Cardiac septum (tissue), 1 donor: ENCODE measurements at regions not wholly inside any gene's neighbourhood (a gene's known extent, or its start where the extent isn't known, plus 50 kb on each side); places are given as distances from the start of the nearest gene placed in this dataset.

ENCODE experiments used
- DNase-seq: peaks from one replicate; pipeline ENCODE4 v3.0.0-alpha.2; 2020; ENCODE audit warnings: low spot score
- intact Hi-C: fragments of 100-400 bp; cut with DNase I; formaldehyde crosslinking; loops from one replicate; pipeline ENCODE4 v1.14.0; 2022
- donor health status: DM: no; HTN: no; CAD: no.

GRCh38 chr21:24890021-24890420, 717.3 kb downstream of the MRPL39 start:
- intact Hi-C loops = loop anchor here (10.0 kb wide), 1 partner anchor 495 kb away; no protein-coding TSS in a partner anchor
- DNase-seq = no peak

- intact Hi-C loops = no loop called here
- no peak for DNase-seq
Measured at GRCh38 chr21:24881506-24881905, 725.8 kb downstream of the MRPL39 start.

- intact Hi-C loops = no loop called here
- no peak for DNase-seq
Measured at GRCh38 chr21:24870633-24871032, 736.6 kb downstream of the MRPL39 start.

GRCh38 chr21:24869862-24870261, 737.4 kb downstream of the MRPL39 start:
- DNase-seq = no peak
- intact Hi-C loops = no loop called here

DNA sequence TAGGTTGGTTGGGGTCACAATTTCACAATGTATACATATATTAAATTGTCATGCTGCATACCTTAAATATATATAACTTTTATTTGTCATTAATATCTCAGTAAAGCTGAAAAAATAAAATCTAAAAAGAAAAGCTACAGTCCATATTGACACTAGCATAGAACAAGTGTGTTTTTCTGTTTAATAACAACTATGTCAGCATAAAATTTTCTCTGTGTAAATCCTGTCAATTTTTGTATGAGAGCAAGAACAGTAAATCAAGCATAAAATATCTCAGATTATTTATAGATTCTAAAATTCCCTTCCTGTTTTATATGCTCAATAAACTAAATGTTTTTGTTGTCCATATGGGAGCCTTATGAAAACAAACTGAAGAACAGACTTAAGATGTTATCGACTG, 739.2 kb downstream of the MRPL39 start:
- no peak for DNase-seq
- intact Hi-C loops = no loop called here

- intact Hi-C loops = no loop called here
- no peak for DNase-seq
Measured at GRCh38 chr21:24861471-24861870, 745.8 kb downstream of the MRPL39 start.

DNA sequence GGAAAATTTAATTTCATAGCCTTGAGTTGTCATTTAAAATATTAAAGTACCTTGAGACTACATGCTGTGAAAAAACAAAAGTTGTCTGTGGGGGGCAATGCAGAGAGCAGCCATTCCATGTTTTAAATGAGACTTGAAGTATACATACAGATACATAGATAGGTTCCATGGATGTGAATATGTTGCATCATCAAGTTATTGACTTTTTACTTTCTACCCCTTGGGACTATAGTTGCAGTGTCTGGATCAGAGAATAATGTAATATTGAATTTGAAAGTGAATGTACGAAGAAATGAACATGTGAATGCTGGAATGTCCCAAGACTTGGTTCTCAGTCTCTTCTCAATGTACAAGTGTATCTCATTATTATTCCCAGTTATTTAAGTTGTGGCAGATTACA, 751.0 kb downstream of the MRPL39 start:
- no peak for DNase-seq
- intact Hi-C loops = no loop called here

- intact Hi-C loops = no loop called here
- DNase-seq = no peak
Measured at GRCh38 chr21:24852610-24853195, 754.6 kb downstream of the MRPL39 start.

DNA sequence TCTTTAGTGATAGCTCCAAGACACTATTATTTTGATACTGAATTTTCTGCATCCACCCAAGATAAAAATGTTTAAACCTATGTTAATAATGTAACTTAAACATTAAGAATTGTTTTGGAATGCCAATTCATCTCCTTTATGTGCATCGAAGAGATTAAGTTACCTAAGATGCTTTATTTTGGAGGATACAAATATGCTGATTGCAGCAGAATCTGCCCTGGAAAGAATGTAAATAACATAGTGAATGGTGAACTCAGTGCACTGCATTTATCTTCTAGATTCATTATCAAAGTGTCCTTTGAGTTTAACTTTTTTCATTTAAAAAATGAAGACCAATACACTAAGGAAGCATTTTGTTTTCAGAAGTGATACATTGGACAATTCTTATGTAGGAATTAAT, 757.2 kb downstream of the MRPL39 start:
- intact Hi-C loops = no loop called here
- DNase-seq = no peak

GRCh38 chr21:24844671-24845070, 762.6 kb downstream of the MRPL39 start:
- DNase-seq = no peak
- intact Hi-C loops = no loop called here

GRCh38 chr21:24840287-24840686, 767.0 kb downstream of the MRPL39 start:
- intact Hi-C loops = no loop called here
- DNase-seq = no peak

DNA sequence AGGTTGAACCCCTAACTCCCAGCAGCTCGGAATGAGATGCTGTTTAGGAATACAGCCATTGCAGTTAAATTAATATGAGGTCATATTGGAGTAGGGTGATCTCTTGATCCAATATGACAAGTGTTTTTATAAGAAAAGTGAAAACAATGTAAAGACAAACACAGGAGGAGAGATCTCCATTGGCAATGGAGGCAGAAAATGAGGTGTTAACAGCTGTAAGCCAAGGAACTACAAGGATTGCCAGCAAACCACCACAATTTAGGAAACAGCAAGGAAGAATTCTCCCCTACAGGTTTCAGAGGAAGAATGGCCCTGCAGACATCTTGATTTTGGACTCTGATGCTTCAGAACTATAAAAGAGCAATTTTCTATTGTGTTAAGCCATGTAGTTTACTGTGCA, 774.3 kb downstream of the MRPL39 start:
- DNase-seq = no peak
- intact Hi-C loops = no loop called here

DNA sequence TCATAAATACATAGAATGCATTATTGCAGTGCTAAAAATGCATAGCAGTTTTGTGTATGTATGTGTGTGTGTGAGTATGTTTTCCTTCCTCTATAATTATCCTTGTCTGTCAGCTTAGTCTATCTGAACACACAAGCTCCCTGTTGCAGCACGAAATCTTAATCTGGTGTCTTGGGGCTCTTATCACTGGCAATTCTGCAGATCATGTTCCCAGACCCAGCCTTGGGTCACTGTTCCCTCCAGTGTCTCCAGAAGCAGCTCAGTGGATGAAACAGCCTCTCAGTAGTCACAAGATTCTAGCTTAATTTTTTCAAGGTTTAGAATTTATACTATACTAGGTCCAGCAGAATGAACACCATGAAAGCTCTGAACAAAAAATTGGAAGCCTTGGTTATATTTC, 777.9 kb downstream of the MRPL39 start:
- intact Hi-C loops = no loop called here
- no peak for DNase-seq

- intact Hi-C loops = no loop called here
- DNase-seq = no peak
Measured at GRCh38 chr21:24826822-24827221, 780.5 kb downstream of the MRPL39 start.

DNA sequence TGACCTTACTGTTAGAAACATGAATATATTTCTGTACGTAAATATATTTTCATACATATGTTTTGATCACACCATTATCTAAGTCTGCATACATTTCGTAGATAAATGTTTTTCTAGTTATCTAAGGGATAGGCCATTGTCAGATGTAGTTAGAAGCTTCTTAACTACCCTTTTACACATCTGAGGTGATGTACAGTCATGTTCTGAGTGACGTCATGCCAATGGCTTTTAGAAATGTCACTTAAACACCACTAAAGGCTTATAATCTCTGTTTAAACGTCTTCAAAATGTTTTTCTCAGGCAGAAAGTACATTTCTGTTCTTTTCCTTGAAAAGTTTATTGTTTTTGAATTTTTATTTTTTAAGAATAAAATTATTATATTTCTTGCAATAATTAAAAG, 781.9 kb downstream of the MRPL39 start:
- intact Hi-C loops = no loop called here
- no peak for DNase-seq

- intact Hi-C loops = no loop called here
- no peak for DNase-seq
Measured at GRCh38 chr21:24824209-24824608, 783.1 kb downstream of the MRPL39 start.

DNA sequence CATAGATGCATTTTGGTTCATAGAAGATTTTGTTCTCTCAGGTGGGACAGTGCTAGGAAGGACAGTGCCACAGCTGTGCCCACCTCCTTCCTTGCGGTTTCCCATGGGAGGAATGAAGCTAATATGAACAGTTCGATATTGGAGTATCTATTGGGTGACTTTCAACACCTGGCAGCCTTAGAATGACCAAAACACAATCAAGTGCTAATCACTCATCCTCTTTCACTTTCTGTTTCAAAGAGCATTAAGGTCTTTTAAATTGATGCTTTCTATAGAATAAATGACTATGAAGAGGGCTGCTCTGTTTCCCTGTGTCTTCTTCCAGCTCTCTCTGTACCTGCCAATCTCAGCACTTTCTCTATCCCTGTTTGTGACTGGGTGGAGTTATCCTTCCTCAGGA, 784.0 kb downstream of the MRPL39 start:
- no peak for DNase-seq
- intact Hi-C loops = no loop called here

DNA sequence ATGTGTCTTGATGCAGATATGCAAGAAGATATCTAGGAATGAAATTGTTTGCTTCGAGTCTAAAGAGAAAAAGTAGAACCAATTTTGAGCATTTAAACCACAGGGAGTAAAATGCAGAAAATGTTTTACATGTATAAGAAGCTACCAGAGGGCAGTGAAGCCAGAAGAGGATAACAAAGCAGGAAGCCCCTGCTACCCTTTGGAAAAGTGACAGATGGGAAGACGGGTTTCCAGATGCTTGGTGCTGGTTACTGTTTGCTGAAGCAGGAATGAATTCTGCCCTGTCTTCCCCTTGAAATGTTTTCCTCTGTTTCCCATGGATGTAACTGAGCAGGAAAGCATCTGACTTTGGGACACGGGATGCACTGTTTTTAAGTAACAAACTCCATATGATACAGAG, 822.2 kb downstream of the MRPL39 start:
- intact Hi-C loops = no loop called here
- no peak for DNase-seq

GRCh38 chr21:24781146-24781545, 826.1 kb downstream of the MRPL39 start:
- intact Hi-C loops = no loop called here
- no peak for DNase-seq

DNA sequence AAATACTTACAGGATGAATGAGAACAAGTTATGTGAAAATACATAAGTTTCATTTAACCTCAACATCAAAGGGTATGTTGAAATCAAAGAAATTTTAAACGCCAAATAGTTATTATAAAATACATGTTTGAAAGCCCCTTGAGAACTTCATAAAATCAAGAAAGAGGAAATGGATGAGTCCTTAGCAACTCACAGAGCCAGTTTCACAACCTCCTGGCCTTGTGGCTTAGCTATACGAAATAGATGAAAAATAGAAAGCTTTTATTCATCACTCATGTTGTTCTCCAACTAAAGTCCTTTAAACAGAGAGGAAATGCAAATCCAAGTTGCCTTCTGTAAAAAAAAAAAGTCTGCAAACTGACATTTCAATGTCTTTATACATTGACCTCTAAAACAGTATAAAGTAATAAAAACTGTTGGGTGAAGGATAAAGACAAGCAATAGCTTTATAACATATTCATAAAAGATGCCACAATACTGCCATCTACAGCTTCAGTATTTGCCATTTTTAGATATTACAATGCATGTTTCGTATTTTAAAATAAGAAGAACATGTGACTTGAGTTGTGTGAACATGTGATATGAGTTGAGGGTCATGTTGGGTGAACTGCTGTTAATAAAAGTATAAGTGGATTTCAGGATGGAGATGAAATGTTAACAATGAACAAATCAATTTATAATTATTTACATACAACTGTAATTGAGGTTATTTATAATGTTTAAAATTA, 847.8 kb downstream of the MRPL39 start:
- intact Hi-C loops = no loop called here
- DNase-seq = no peak

GRCh38 chr21:24738063-24738462, 869.2 kb downstream of the MRPL39 start:
- intact Hi-C loops = no loop called here
- no peak for DNase-seq
